ENCODE measurements at regions not wholly inside any gene's neighbourhood (a gene's known extent, or its start where the extent isn't known, plus 50 kb on each side); places are given as distances from the start of the nearest gene placed in this dataset.

GRCh38 chr7:68640103-68640502 is 958.2 kb upstream of the AUTS2 start:
- no peaks in the 10 kb centered on the region for H3K4me1 ChIP-seq (ENCODE audit: insufficient read depth, low read length)
- 96% methylated on average over 2 of the region's 3 CpGs for WGBS
- H3K27me3 ChIP-seq (ENCODE audit: insufficient read depth, low read length) = no peaks in the 10 kb centered on the region
- no peak overlapping the region for H3K27ac ChIP-seq (ENCODE audit: low read depth, low read length)
- no peaks in the 10 kb centered on the region for H3K9me3 ChIP-seq (ENCODE audit: insufficient read depth, low read depth, low read length)
- H3K36me3 ChIP-seq (ENCODE audit: insufficient read depth, low read length) = no peaks in the 10 kb centered on the region
- H3K4me3 ChIP-seq (ENCODE audit: low read length) = no peak overlapping the region
- no peak overlapping the region for H3K9ac ChIP-seq (ENCODE audit: low read depth, low read length)

- H3K9ac ChIP-seq (ENCODE audit: low read depth, low read length) = no peak overlapping the region
- 100% methylated on average over 2 of the region's 3 CpGs for WGBS
- H3K9me3 ChIP-seq (ENCODE audit: insufficient read depth, low read depth, low read length) = no peaks in the 10 kb centered on the region
- H3K27me3 ChIP-seq (ENCODE audit: insufficient read depth, low read length) = no peaks in the 10 kb centered on the region
- no peak overlapping the region for H3K27ac ChIP-seq (ENCODE audit: low read depth, low read length)
- no peak overlapping the region for H3K4me3 ChIP-seq (ENCODE audit: low read length)
- H3K4me1 ChIP-seq (ENCODE audit: insufficient read depth, low read length) = no peaks in the 10 kb centered on the region
- H3K36me3 ChIP-seq (ENCODE audit: insufficient read depth, low read length) = no peaks in the 10 kb centered on the region
Observed at GRCh38 chr7:68642727-68643126, 955.5 kb upstream of the AUTS2 start.

GRCh38 chr7:68663392-68663791 is 934.9 kb upstream of the AUTS2 start:
- Histone ChIP-seq H3K9ac (ENCODE audit: low read depth, low read length) (no peak overlapping the region), H3K27ac (ENCODE audit: low read depth, low read length) (no peak overlapping the region), H3K36me3 (ENCODE audit: insufficient read depth, low read length) (no peaks in the 10 kb centered on the region), H3K27me3 (ENCODE audit: insufficient read depth, low read length) (no peaks in the 10 kb centered on the region), H3K4me3 (ENCODE audit: low read length) (no peak overlapping the region), H3K9me3 (ENCODE audit: insufficient read depth, low read depth, low read length) (no peaks in the 10 kb centered on the region), H3K4me1 (ENCODE audit: insufficient read depth, low read length) (no peaks in the 10 kb centered on the region)
- 94% methylated on average over 1 of the region's 1 CpG for WGBS

GRCh38 chr7:68671046-68671445 is 927.2 kb upstream of the AUTS2 start:
- no peak overlapping the region for H3K27ac ChIP-seq (ENCODE audit: low read depth, low read length)
- H3K4me3 ChIP-seq (ENCODE audit: low read length) = no peak overlapping the region
- no peaks in the 10 kb centered on the region for H3K4me1 ChIP-seq (ENCODE audit: insufficient read depth, low read length)
- 0 out of 2 replicates have a peak, but pooled peaks cover 2% of the 10 kb centered on the region for H3K9me3 ChIP-seq (ENCODE audit: insufficient read depth, low read depth, low read length)
- H3K36me3 ChIP-seq (ENCODE audit: insufficient read depth, low read length) = no peaks in the 10 kb centered on the region
- no peak overlapping the region for H3K9ac ChIP-seq (ENCODE audit: low read depth, low read length)
- 95% methylated on average over 2 of the region's 2 CpGs for WGBS
- no peaks in the 10 kb centered on the region for H3K27me3 ChIP-seq (ENCODE audit: insufficient read depth, low read length)

GRCh38 chr7:68671671-68672070 is 926.6 kb upstream of the AUTS2 start:
- 100% methylated on average over 1 of the region's 2 CpGs for WGBS
- Histone ChIP-seq H3K4me3 (ENCODE audit: low read length) (no peak overlapping the region), H3K36me3 (ENCODE audit: insufficient read depth, low read length) (no peaks in the 10 kb centered on the region), H3K9ac (ENCODE audit: low read depth, low read length) (no peak overlapping the region), H3K4me1 (ENCODE audit: insufficient read depth, low read length) (no peaks in the 10 kb centered on the region), H3K27ac (ENCODE audit: low read depth, low read length) (no peak overlapping the region), H3K27me3 (ENCODE audit: insufficient read depth, low read length) (no peaks in the 10 kb centered on the region), H3K9me3 (ENCODE audit: insufficient read depth, low read depth, low read length) (0 out of 2 replicates have a peak, but pooled peaks cover 2% of the 10 kb centered on the region)

GRCh38 chr7:68674826-68675225 is 923.4 kb upstream of the AUTS2 start:
- Histone ChIP-seq H3K27me3 (ENCODE audit: insufficient read depth, low read length) (no peaks in the 10 kb centered on the region), H3K4me1 (ENCODE audit: insufficient read depth, low read length) (no peaks in the 10 kb centered on the region), H3K9ac (ENCODE audit: low read depth, low read length) (no peak overlapping the region), H3K9me3 (ENCODE audit: insufficient read depth, low read depth, low read length) (0 out of 2 replicates have a peak, but pooled peaks cover 2% of the 10 kb centered on the region), H3K27ac (ENCODE audit: low read depth, low read length) (no peak overlapping the region), H3K4me3 (ENCODE audit: low read length) (no peak overlapping the region), H3K36me3 (ENCODE audit: insufficient read depth, low read length) (no peaks in the 10 kb centered on the region)
- WGBS = 100% methylated on average over 3 of the region's 3 CpGs

GRCh38 chr7:68676813-68677535 is 921.3 kb upstream of the AUTS2 start:
- no peak overlapping the region for H3K27ac ChIP-seq (ENCODE audit: low read depth, low read length)
- no peak overlapping the region for H3K4me3 ChIP-seq (ENCODE audit: low read length)
- H3K9me3 ChIP-seq (ENCODE audit: insufficient read depth, low read depth, low read length) = 0 out of 2 replicates have a peak, but pooled peaks cover 2% of the 10 kb centered on the region
- no peaks in the 10 kb centered on the region for H3K4me1 ChIP-seq (ENCODE audit: insufficient read depth, low read length)
- H3K36me3 ChIP-seq (ENCODE audit: insufficient read depth, low read length) = no peaks in the 10 kb centered on the region
- no peaks in the 10 kb centered on the region for H3K27me3 ChIP-seq (ENCODE audit: insufficient read depth, low read length)
- no peak overlapping the region for H3K9ac ChIP-seq (ENCODE audit: low read depth, low read length)
- WGBS = 95% methylated on average over 12 of the region's 13 CpGs

GRCh38 chr7:68678196-68678595 is 920.1 kb upstream of the AUTS2 start:
- WGBS = 92% methylated on average over 4 of the region's 4 CpGs
- Histone ChIP-seq H3K9me3 (ENCODE audit: insufficient read depth, low read depth, low read length) (0 out of 2 replicates have a peak, but pooled peaks cover 2% of the 10 kb centered on the region), H3K9ac (ENCODE audit: low read depth, low read length) (no peak overlapping the region)

GRCh38 chr7:68679459-68680234 is 918.6 kb upstream of the AUTS2 start:
- 92% methylated on average over 6 of the region's 7 CpGs for WGBS
- no peaks in the 10 kb centered on the region for H3K36me3 ChIP-seq (ENCODE audit: insufficient read depth, low read length)

More at GRCh38 chr7:68678196-68678595, 920.1 kb upstream of the AUTS2 start:
- no peak overlapping the region for H3K4me3 ChIP-seq (ENCODE audit: low read length)
- H3K4me1 ChIP-seq (ENCODE audit: insufficient read depth, low read length) = no peaks in the 10 kb centered on the region
- no peaks in the 10 kb centered on the region for H3K27me3 ChIP-seq (ENCODE audit: insufficient read depth, low read length)
- H3K36me3 ChIP-seq (ENCODE audit: insufficient read depth, low read length) = no peaks in the 10 kb centered on the region
- no peak overlapping the region for H3K27ac ChIP-seq (ENCODE audit: low read depth, low read length)

GRCh38 chr7:68680235-68680872 is 917.9 kb upstream of the AUTS2 start:
- peaks cover 10% of the 10 kb centered on the region; the same call in 1 of the 2 replicates for H3K4me1 ChIP-seq (ENCODE audit: insufficient read depth, low read length)
- no peak overlapping the region for H3K9ac ChIP-seq (ENCODE audit: low read depth, low read length)
- H3K36me3 ChIP-seq (ENCODE audit: insufficient read depth, low read length) = no peaks in the 10 kb centered on the region
- H3K27me3 ChIP-seq (ENCODE audit: insufficient read depth, low read length) = no peaks in the 10 kb centered on the region
- H3K4me3 ChIP-seq (ENCODE audit: low read length) = no peak overlapping the region
- no peak overlapping the region for H3K27ac ChIP-seq (ENCODE audit: low read depth, low read length)
- 79% methylated on average over 1 of the region's 1 CpG for WGBS
- no peaks in the 10 kb centered on the region for H3K9me3 ChIP-seq (ENCODE audit: insufficient read depth, low read depth, low read length)

More at GRCh38 chr7:68679459-68680234, 918.6 kb upstream of the AUTS2 start:
- H3K9ac ChIP-seq (ENCODE audit: low read depth, low read length) = no peak overlapping the region
- H3K27me3 ChIP-seq (ENCODE audit: insufficient read depth, low read length) = no peaks in the 10 kb centered on the region
- H3K9me3 ChIP-seq (ENCODE audit: insufficient read depth, low read depth, low read length) = no peaks in the 10 kb centered on the region
- H3K27ac ChIP-seq (ENCODE audit: low read depth, low read length) = no peak overlapping the region
- H3K4me1 ChIP-seq (ENCODE audit: insufficient read depth, low read length) = peaks cover 5% of the 10 kb centered on the region; the same call in 1 of the 2 replicates
- no peak overlapping the region for H3K4me3 ChIP-seq (ENCODE audit: low read length)

GRCh38 chr7:68682910-68683309 is 915.4 kb upstream of the AUTS2 start:
- Histone ChIP-seq H3K4me3 (ENCODE audit: low read length) (no peak overlapping the region), H3K27ac (ENCODE audit: low read depth, low read length) (no peak overlapping the region), H3K27me3 (ENCODE audit: insufficient read depth, low read length) (no peaks in the 10 kb centered on the region), H3K9me3 (ENCODE audit: insufficient read depth, low read depth, low read length) (no peaks in the 10 kb centered on the region), H3K9ac (ENCODE audit: low read depth, low read length) (no peak overlapping the region), H3K36me3 (ENCODE audit: insufficient read depth, low read length) (no peaks in the 10 kb centered on the region), H3K4me1 (ENCODE audit: insufficient read depth, low read length) (peaks cover 14% of the 10 kb centered on the region; the same call in 1 of the 2 replicates)
- WGBS = 56% methylated on average over 5 of the region's 5 CpGs
